GM23248 (cell line): ENCODE measurements at regions not wholly inside any gene's neighbourhood (a gene's known extent, or its start where the extent isn't known, plus 50 kb on each side); places are given as distances from the start of the nearest gene placed in this dataset.

Experiments used
- DNase-seq: peaks from one replicate; pipeline ENCODE4 v3.0.0-alpha.2; 2015
- H2AFZ ChIP-seq: fragments of 200-600 bp; sonication (generic); 2 replicates; pipeline ENCODE4 v1.6.1; 2016; ENCODE audit warnings: antibody characterized with exemption
- H3F3A ChIP-seq: fragments of 200-600 bp; sonication (generic); 2 replicates; pipeline ENCODE4 v1.6.1; 2016; ENCODE audit warnings: mild to moderate bottlenecking, antibody characterized with exemption, mixed run types; ENCODE audit not compliant: insufficient read depth
- H3K27ac ChIP-seq: fragments of 200-600 bp; sonication (generic); 2 replicates; pipeline ENCODE4 v1.5.1; 2016; ENCODE audit warnings: mild to moderate bottlenecking
- H3K27me3 ChIP-seq: fragments of 200-600 bp; sonication (generic); replicated peaks from 2 replicates; pipeline ENCODE4 v1.6.1; 2016; ENCODE audit warnings: mild to moderate bottlenecking; ENCODE audit not compliant: insufficient read depth
- H3K36me3 ChIP-seq: fragments of 200-600 bp; sonication (generic); 2 replicates; pipeline ENCODE4 v1.6.1; 2016; ENCODE audit warnings: low read depth, mild to moderate bottlenecking
- H3K4me1 ChIP-seq: fragments of 200-600 bp; sonication (generic); 2 replicates; pipeline ENCODE4 v1.6.1; 2016; ENCODE audit warnings: mild to moderate bottlenecking; ENCODE audit not compliant: insufficient read depth
- H3K4me2 ChIP-seq: fragments of 200-600 bp; sonication (generic); one replicate; pipeline ENCODE4 v1.6.1; 2016; ENCODE audit warnings: mild to moderate bottlenecking; ENCODE audit not compliant: unreplicated experiment
- H3K4me3 ChIP-seq: fragments of 200-600 bp; sonication (generic); 2 replicates; pipeline ENCODE4 v1.5.1; 2016; ENCODE audit warnings: mild to moderate bottlenecking
- H3K79me2 ChIP-seq: fragments of 200-600 bp; sonication (generic); 2 replicates; pipeline ENCODE4 v1.6.1; 2016; ENCODE audit warnings: mild to moderate bottlenecking; ENCODE audit not compliant: insufficient read depth
- H3K9ac ChIP-seq: fragments of 200-600 bp; sonication (generic); 2 replicates; pipeline ENCODE4 v1.6.1; 2016; ENCODE audit warnings: mild to moderate bottlenecking
- H3K9me2 ChIP-seq: fragments of 200-600 bp; sonication (generic); 2 replicates; pipeline ENCODE4 v1.6.1; 2016; ENCODE audit warnings: mixed run types, mild to moderate bottlenecking, moderate library complexity; ENCODE audit not compliant: insufficient read depth
- H3K9me3 ChIP-seq: fragments of 200-600 bp; sonication (generic); one replicate; pipeline ENCODE4 v1.6.1; 2017; ENCODE audit warnings: low read depth
- H4K20me1 ChIP-seq: fragments of 200-600 bp; sonication (generic); 2 replicates; pipeline ENCODE4 v1.6.0; 2016; ENCODE audit not compliant: insufficient read depth
- EZH2 ChIP-seq: fragments of 200-600 bp; sonication (generic); IDR thresholded peaks from 2 replicates; pipeline ENCODE4 v1.6.1; 2018; ENCODE audit warnings: antibody characterized with exemption, mild to moderate bottlenecking; ENCODE audit not compliant: insufficient read depth, poor library complexity, severe bottlenecking
- EZH2phosphoT487 ChIP-seq: fragments of 200-600 bp; sonication (generic); IDR thresholded peaks from 2 replicates; pipeline ENCODE4 v1.6.1; 2018; ENCODE audit warnings: antibody characterized with exemption, moderate library complexity, mild to moderate bottlenecking, low read depth; ENCODE audit not compliant: insufficient read depth
- WGBS, 2 experiments: methylation state at CpG; one replicate each; pipeline ENCODE4 v1.1.6; 2015 to 2017; ENCODE audit warnings: low lambda C conversion rate in 2 of 2, low coverage in 1 of 2; ENCODE audit errors: missing lambda C conversion rate in 2 of 2; 5-methylcytosine and 5-hydroxymethylcytosine counted together
- in situ Hi-C: fragments of 300-500 bp; cut with MboI; formaldehyde crosslinking; loops from 2 replicates; pipeline ENCODE4 v1.15.0; 2020

DNA sequence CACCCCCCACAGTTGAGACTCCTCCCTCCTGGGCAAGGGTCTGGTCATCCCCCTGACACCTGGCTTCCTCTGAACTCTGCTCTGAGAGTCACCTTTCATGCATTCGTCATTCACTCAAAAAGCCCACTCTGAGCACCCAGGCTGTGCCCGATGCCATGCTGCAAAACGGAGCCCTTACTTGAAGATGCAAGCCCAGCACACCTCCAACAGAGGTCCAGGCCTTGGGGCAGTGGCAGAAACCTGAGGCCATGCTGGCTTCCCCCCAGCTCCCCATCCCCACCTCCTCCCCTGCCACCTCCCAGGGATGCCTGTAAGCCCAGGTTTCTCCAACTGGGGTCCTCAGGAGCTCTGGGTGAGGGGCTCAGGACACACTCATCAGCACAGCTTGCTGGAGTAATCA, 67.7 kb upstream of the TNRC6C start:
- Histone ChIP-seq H3K4me2 (no peak overlapping the region), H4K20me1 (no peaks in the 10 kb centered on the region), H3K36me3 (no peaks in the 10 kb centered on the region), H3K9me2 (no peaks in the 10 kb centered on the region), H3K4me1 (0 out of 2 replicates have a peak, but pooled peaks cover 2% of the 10 kb centered on the region), H3F3A (no peaks in the 10 kb centered on the region), H3K9me3 (no peaks in the 10 kb centered on the region), H3K79me2 (no peaks in the 10 kb centered on the region), H2AFZ (no peak overlapping the region), H3K4me3 (no peak overlapping the region), H3K27me3 (peaks cover 25% of the 10 kb centered on the region), H3K27ac (no peak overlapping the region), H3K9ac (no peak overlapping the region)
- TF ChIP-seq EZH2 (no peak), EZH2phosphoT487 (no peak)
- 70 to 83% methylated on average over 2 to 3 of the region's 3 CpGs for WGBS, 2 experiments
- no peak for DNase-seq
- in situ Hi-C loops: no loop called here

GRCh38 chr17:77891602-77892001, 66.9 kb upstream of the TNRC6C start:
- no peak overlapping the region for H3K9ac ChIP-seq
- DNase-seq: no peak

GRCh38 chr17:77892031-77892430, 66.5 kb upstream of the TNRC6C start:
- Histone ChIP-seq H3K79me2 (no peaks in the 10 kb centered on the region), H3F3A (no peaks in the 10 kb centered on the region), H3K4me3 (no peak overlapping the region), H3K9me3 (no peaks in the 10 kb centered on the region), H3K36me3 (no peaks in the 10 kb centered on the region), H2AFZ (no peak overlapping the region), H3K9ac (no peak overlapping the region), H3K27me3 (peaks cover 15% of the 10 kb centered on the region), H3K27ac (no peak overlapping the region), H3K4me2 (no peak overlapping the region), H4K20me1 (no peaks in the 10 kb centered on the region), H3K9me2 (no peaks in the 10 kb centered on the region), H3K4me1 (0 out of 2 replicates have a peak, but pooled peaks cover 2% of the 10 kb centered on the region)
- TF ChIP-seq EZH2phosphoT487 (no peak), EZH2 (no peak)
- in situ Hi-C loops: no loop called here
- no peak for DNase-seq
- WGBS, 2 experiments: 67 to 86% methylated on average over 6 to 7 of the region's 7 CpGs

More at GRCh38 chr17:77891602-77892001, 66.9 kb upstream of the TNRC6C start:
- Histone ChIP-seq H3K9me2 (no peaks in the 10 kb centered on the region), H2AFZ (no peak overlapping the region), H3K27ac (no peak overlapping the region), H3K9me3 (no peaks in the 10 kb centered on the region), H3F3A (no peaks in the 10 kb centered on the region), H3K4me1 (0 out of 2 replicates have a peak, but pooled peaks cover 2% of the 10 kb centered on the region), H3K79me2 (no peaks in the 10 kb centered on the region), H3K4me2 (no peak overlapping the region), H3K27me3 (peaks cover 19% of the 10 kb centered on the region), H4K20me1 (no peaks in the 10 kb centered on the region), H3K4me3 (no peak overlapping the region), H3K36me3 (no peaks in the 10 kb centered on the region)
- TF ChIP-seq EZH2phosphoT487: no peak
- TF ChIP-seq EZH2: no peak
- in situ Hi-C loops: no loop called here
- WGBS, 2 experiments: 49 to 55% methylated on average over 8 of the region's 8 CpGs

GRCh38 chr17:77892469-77893143, 65.9 kb upstream of the TNRC6C start:
- Histone ChIP-seq H4K20me1 (no peaks in the 10 kb centered on the region), H2AFZ (no peak overlapping the region), H3K36me3 (no peaks in the 10 kb centered on the region), H3F3A (no peaks in the 10 kb centered on the region), H3K79me2 (no peaks in the 10 kb centered on the region), H3K9me3 (no peaks in the 10 kb centered on the region), H3K4me1 (no peaks in the 10 kb centered on the region), H3K9ac (no peak overlapping the region), H3K27ac (no peak overlapping the region), H3K4me2 (no peak overlapping the region), H3K4me3 (no peak overlapping the region), H3K27me3 (peaks cover 16% of the 10 kb centered on the region), H3K9me2 (no peaks in the 10 kb centered on the region)
- in situ Hi-C loops: no loop called here
- TF ChIP-seq EZH2phosphoT487 (no peak), EZH2 (no peak)
- 66 to 76% methylated on average over 15 to 22 of the region's 22 CpGs for WGBS, 2 experiments
- DNase-seq: no peak
